ENCODE measurements at regions not wholly inside any gene's neighbourhood (a gene's known extent, or its start where the extent isn't known, plus 50 kb on each side); places are given as distances from the start of the nearest gene placed in this dataset.

- H3K9ac ChIP-seq (ENCODE audit: low read depth, low read length, poor library complexity, severe bottlenecking) = no peak overlapping the region
- no peak overlapping the region for H2AFZ ChIP-seq (ENCODE audit: low read length)
- no peaks in the 10 kb centered on the region for H3K36me3 ChIP-seq (ENCODE audit: insufficient read depth, low read length)
- H3K4me2 ChIP-seq (ENCODE audit: low read depth, low read length, poor library complexity, severe bottlenecking) = no peak overlapping the region
- no peaks in the 10 kb centered on the region for H3K27me3 ChIP-seq (ENCODE audit: insufficient read depth, low read length, poor library complexity, severe bottlenecking)
- H3K4me3 ChIP-seq (ENCODE audit: low read length, poor library complexity, severe bottlenecking) = no peak overlapping the region
- no peaks in the 10 kb centered on the region for H3K4me1 ChIP-seq (ENCODE audit: insufficient read depth, low read length, poor library complexity, severe bottlenecking)
- no peak for TF ChIP-seq CTCF (conservative IDR thresholded peaks at IDR 0.05; ENCODE audit: low read length)
- TF ChIP-seq EZH2phosphoT487 (IDR thresholded peaks at IDR 0.05; ENCODE audit: borderline replicate concordance) = no peak
- H3K9me2 ChIP-seq (replicated peaks; ENCODE audit: low read depth, low read length) = no peaks in the 10 kb centered on the region
- H4K20me1 ChIP-seq (ENCODE audit: insufficient read depth, low read length, poor library complexity, severe bottlenecking) = no peaks in the 10 kb centered on the region
- no peaks in the 10 kb centered on the region for H3F3A ChIP-seq (ENCODE audit: low read depth)
- H3K9me3 ChIP-seq (ENCODE audit: insufficient read depth, low read depth, low read length) = peaks cover 5% of the 10 kb centered on the region; the same call in 1 of the 2 replicates
- H3K79me2 ChIP-seq (ENCODE audit: insufficient read depth, low read length) = no peaks in the 10 kb centered on the region
These were observed 238.7 kb upstream of the ELAC2 start for GRCh38 chr17:13256545-13256944.

- Histone ChIP-seq H3K36me3 (ENCODE audit: insufficient read depth, low read length) (no peaks in the 10 kb centered on the region), H3K79me2 (ENCODE audit: insufficient read depth, low read length) (no peaks in the 10 kb centered on the region), H3K9me3 (ENCODE audit: insufficient read depth, low read depth, low read length) (peaks cover 5% of the 10 kb centered on the region; the same call in 1 of the 2 replicates), H3F3A (ENCODE audit: low read depth) (no peaks in the 10 kb centered on the region), H2AFZ (ENCODE audit: low read length) (no peak overlapping the region), H3K4me1 (ENCODE audit: insufficient read depth, low read length, poor library complexity, severe bottlenecking) (no peaks in the 10 kb centered on the region), H3K9ac (ENCODE audit: low read depth, low read length, poor library complexity, severe bottlenecking) (no peak overlapping the region), H4K20me1 (ENCODE audit: insufficient read depth, low read length, poor library complexity, severe bottlenecking) (no peaks in the 10 kb centered on the region), H3K27me3 (ENCODE audit: insufficient read depth, low read length, poor library complexity, severe bottlenecking) (no peaks in the 10 kb centered on the region), H3K4me3 (ENCODE audit: low read length, poor library complexity, severe bottlenecking) (no peak overlapping the region), H3K4me2 (ENCODE audit: low read depth, low read length, poor library complexity, severe bottlenecking) (no peak overlapping the region), H3K9me2 (replicated peaks; ENCODE audit: low read depth, low read length) (no peaks in the 10 kb centered on the region)
- TF ChIP-seq EZH2phosphoT487 (IDR thresholded peaks at IDR 0.05; ENCODE audit: borderline replicate concordance) (no peak), CTCF (conservative IDR thresholded peaks at IDR 0.05; ENCODE audit: low read length) (no peak)
These were observed 236.0 kb upstream of the ELAC2 start for GRCh38 chr17:13253733-13254410.

GRCh38 chr17:13244513-13244912 lies 226.7 kb upstream of the ELAC2 start:
- H3K4me3 ChIP-seq (ENCODE audit: low read length, poor library complexity, severe bottlenecking) = no peak overlapping the region
- H4K20me1 ChIP-seq (ENCODE audit: insufficient read depth, low read length, poor library complexity, severe bottlenecking) = no peaks in the 10 kb centered on the region
- H3K9me3 ChIP-seq (ENCODE audit: insufficient read depth, low read depth, low read length) = no peaks in the 10 kb centered on the region; the same call in 1 of the 2 replicates
- no peaks in the 10 kb centered on the region for H3K4me1 ChIP-seq (ENCODE audit: insufficient read depth, low read length, poor library complexity, severe bottlenecking)
- no peak overlapping the region for H3K4me2 ChIP-seq (ENCODE audit: low read depth, low read length, poor library complexity, severe bottlenecking)
- H2AFZ ChIP-seq (ENCODE audit: low read length) = no peak overlapping the region
- no peak overlapping the region for H3K9ac ChIP-seq (ENCODE audit: low read depth, low read length, poor library complexity, severe bottlenecking)
- no peaks in the 10 kb centered on the region for H3F3A ChIP-seq (ENCODE audit: low read depth)
- H3K79me2 ChIP-seq (ENCODE audit: insufficient read depth, low read length) = no peaks in the 10 kb centered on the region
- no peaks in the 10 kb centered on the region for H3K36me3 ChIP-seq (ENCODE audit: insufficient read depth, low read length)
- no peaks in the 10 kb centered on the region for H3K27me3 ChIP-seq (ENCODE audit: insufficient read depth, low read length, poor library complexity, severe bottlenecking)
- TF ChIP-seq CTCF (conservative IDR thresholded peaks at IDR 0.05; ENCODE audit: low read length) = no peak
- no peak for TF ChIP-seq EZH2phosphoT487 (IDR thresholded peaks at IDR 0.05; ENCODE audit: borderline replicate concordance)
- no peaks in the 10 kb centered on the region for H3K9me2 ChIP-seq (replicated peaks; ENCODE audit: low read depth, low read length)
